ENCODE measurements at regions not wholly inside any gene's neighbourhood (a gene's known extent, or its start where the extent isn't known, plus 50 kb on each side); places are given as distances from the start of the nearest gene placed in this dataset.
"Not testable (repeated sequence)": the region's sequence is repeated elsewhere in the genome, so short reads cannot be mapped to it uniquely, and the experiment has no call there.

- DNase-seq = no peak
These were observed 1367.6 kb upstream of the CDH8 start for GRCh38 chr16:63403792-63404191.

- DNase-seq = not testable (repeated sequence)
These were observed 1352.0 kb upstream of the CDH8 start for GRCh38 chr16:63388277-63388676.

GRCh38 chr16:63385714-63386432 lies 1349.6 kb upstream of the CDH8 start:
- peak; percentile 86 for DNase-seq

GRCh38 chr16:63373744-63374143 lies 1337.5 kb upstream of the CDH8 start:
- DNase-seq = no peak

- DNase-seq = no peak
These were observed 1336.6 kb upstream of the CDH8 start for GRCh38 chr16:63372815-63373214.

DNA sequence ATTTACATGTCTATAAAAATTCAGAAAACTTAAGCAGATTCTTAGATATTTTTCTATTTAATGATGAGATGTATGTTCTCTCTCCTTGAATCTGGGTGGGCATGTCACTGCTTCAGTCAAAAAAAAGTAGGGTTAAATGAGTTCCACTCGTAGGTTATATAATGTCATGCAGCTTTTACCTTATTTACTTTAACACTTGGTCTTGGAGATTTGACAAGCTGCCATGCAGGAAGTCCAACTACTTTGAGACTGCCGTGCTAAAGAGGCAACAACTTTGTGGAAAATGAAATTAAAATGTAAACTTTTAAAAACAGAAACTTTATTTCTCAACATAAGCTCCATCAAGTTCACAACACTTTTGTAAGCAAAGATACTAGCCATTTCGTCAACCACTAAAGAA lies 1336.0 kb upstream of the CDH8 start:
- no peak for DNase-seq

GRCh38 chr16:63365649-63366304 lies 1329.5 kb upstream of the CDH8 start:
- DNase-seq = no peak

GRCh38 chr16:63363738-63364137 lies 1327.5 kb upstream of the CDH8 start:
- no peak for DNase-seq

GRCh38 chr16:63361032-63361624 lies 1324.9 kb upstream of the CDH8 start:
- DNase-seq = peak; percentile 85

DNA sequence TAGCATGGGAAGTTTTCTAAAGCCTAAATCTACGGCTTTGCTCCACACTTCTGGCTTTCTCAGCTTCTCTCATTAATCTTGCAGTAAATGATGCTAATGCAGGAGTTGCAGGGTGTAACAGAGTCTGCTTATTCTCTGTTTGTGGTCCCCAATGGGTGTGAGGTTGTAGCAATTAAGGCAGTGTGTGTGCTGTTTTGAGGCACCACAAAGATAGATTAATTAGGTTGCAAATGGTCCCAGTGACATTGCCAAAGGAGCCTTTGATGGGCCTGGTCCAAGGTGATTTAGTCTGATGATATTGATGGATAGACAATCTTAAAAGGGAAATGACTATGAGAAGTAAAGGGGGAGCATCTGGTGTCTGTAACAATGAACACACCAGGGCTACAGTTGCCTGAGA lies 1313.7 kb upstream of the CDH8 start:
- no peak for DNase-seq

- DNase-seq = no peak
These were observed 1309.8 kb upstream of the CDH8 start for GRCh38 chr16:63346000-63346399.

DNA sequence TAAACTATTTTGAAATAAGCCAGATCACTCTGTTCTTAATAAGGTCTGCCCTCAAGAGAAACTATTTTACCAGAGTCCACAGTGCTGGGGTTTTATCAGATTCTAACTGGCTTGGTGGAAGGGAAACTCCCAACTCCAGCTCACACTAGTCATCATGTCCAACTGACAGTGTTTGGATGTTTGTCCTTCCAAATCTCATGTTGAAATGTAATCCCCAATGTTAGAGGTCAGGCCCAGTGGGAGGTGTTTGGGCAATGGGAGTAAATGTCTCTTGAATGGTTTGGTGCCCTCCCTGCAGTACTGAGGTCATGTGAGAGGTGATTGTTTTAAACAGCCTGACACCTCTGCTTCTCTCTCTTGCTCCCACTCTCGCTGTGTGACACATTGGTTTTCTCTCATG lies 1301.0 kb upstream of the CDH8 start:
- DNase-seq = no peak

DNA sequence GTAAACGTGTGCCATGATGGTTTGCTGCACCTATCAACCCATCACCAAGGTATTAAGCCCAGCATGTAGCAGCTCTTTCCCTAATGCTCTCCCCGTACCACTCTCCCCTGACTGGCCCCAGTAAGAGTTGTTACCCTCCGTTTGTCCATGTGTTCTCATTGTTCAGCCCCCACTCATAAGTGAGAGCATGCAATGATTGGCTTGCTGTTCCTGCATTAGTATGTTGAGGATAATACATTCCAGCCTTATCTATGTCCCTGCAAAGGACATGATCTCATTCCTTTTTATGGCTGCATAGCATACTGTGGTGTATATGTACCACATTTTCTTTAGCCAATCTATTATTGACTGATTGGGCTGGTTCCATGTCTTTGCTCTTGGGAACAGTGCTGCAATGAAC lies 1294.9 kb upstream of the CDH8 start:
- DNase-seq = no peak

DNA sequence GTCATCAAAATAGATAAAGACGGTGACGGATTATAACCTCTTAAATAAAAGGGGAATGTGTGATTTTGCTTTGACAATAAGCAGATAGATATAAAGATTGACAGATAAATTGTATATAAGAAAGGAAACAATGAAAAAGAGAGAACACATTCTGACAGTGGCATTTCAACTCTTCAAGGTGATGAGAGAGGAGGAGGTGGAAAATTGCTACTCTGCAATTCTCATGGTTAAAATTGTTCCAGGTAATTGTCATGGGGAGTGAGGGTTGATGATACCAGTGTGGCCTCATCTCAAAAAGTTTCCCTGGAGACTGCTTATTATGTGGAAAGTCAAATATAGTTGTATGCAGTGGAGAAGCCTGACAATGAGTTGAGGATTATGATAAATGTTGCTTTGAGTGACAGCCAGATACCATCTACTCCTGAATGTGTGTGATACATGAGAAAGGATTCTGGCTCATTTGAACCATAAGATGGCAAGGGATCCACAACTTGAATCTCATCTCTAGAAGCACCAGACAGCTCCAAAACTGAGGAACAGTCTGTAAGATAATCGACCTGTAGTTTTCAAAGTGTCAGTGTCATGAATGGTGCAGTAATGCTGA lies 1290.6 kb upstream of the CDH8 start:
- DNase-seq = no peak

DNA sequence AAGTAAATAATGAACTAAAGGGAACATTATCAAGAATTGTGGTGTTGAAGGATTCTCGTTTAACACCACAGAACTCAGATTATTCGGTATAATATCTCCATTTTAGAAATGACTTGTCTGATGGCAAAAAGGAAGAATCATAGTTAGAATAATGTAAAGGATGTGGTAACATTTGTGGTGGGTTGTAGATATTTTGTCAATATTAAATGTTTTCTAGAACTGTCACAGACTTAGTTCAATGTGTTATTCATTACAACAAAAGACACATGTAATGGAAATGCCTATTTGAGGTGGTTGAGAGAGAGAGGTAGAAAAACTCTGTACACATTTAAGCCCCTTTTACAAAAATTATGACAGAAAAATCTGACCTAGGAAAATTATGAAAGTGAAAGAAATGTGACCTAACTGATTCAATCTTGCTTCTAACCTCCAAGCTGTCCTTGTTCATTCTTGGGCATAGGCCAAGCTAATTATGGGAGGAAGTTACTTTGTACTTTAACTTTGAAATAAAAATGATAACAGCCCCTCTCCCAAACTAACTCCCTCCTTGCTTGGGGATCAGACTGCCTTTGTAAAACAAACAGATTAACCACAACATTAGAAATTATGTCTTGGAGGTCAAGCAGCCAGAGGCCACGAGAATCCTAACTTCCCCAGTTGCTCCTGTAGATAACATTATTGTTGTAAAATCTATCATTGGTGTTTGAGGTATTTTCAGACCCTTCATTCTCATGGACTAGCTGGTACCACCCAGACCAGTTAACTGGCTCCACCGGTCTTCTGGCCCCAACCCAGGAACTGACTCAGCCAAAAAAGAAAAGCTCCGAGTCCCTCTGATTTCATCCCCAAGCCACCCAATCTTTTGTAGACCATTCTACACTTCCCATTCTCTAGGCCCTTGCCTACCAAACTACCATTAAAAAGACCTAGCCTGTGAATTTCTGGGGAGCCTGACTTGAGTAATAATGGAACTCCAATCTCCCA lies 1287.8 kb upstream of the CDH8 start:
- DNase-seq = no peak

GRCh38 chr16:63323055-63323454 lies 1286.8 kb upstream of the CDH8 start:
- DNase-seq = no peak

DNA sequence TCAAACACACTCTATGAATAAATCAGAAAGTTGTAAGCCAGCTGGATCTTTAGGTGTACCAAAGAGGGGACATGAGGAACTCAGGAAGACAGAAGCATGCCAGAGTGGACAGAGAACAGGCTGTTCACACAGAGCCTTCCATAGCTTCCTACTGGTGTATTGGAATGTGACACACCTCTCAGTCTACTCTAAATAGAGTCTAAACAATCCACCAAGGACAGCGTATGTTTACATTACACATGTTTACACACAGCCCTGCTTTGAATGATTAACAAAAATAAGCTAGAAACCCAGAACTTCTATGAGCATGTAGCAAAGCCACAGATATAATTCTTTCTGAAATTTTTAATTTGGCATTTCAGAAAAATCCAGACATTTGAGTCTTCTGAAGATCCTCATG lies 1279.0 kb upstream of the CDH8 start:
- DNase-seq = no peak

- no peak for DNase-seq
These were observed 1276.1 kb upstream of the CDH8 start for GRCh38 chr16:63312346-63312745.

DNA sequence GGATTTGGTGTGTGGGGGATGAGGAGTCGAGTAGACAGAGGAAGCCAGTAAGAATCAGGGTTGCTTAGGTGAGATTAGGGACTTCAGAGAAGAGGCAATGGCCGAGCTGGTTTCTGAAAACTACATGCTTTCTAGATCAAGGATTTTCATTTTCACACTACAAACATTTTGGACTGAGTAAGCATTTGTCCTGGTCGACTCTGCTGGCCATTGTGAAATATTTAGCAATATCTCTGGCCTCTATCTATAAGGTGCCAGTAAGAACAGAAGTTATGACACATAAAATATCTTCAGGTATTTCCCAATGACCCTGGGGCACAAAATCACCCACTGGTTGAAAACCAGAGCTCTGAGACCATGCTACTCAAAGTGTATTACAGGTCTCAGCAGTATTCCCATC lies 1275.1 kb upstream of the CDH8 start:
- DNase-seq = no peak

- no peak for DNase-seq
These were observed 1266.6 kb upstream of the CDH8 start for GRCh38 chr16:63302811-63303210.

DNA sequence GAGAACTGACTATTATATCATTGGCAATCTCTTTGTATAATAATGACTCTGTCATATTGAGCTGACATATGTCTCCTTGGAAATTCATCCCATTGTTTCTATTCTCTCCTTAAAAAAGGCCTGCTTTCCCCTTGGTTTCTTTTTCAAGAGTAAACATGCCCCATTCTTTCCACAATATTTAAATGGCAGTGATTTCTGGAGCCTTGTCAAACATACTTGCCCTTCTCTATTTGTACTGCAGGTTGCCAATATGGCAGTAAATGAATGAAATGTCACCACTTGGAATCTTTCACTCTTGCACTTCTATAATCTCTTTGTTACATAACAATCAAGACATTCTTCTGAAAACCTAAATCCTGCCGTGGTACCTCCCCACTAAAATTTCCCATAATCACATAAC lies 1265.1 kb upstream of the CDH8 start:
- DNase-seq = no peak

DNA sequence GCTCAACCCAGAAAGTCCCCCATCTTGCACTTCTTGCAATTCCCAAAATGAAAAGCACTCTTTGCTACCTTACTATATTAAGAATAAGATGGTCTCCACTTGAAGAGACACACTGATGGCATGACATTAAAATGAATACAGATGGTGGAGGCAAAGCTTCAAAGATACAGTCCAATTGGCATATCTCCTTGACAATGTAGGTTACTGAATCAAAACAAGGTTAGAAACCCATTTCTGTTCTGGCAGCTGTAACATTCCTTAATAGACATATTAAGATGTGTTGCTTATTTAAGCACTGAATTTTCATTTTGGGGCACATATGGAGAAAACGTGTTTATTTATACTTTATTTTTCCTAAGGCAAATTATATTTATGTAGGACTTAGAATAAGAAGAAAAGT lies 1262.8 kb upstream of the CDH8 start:
- DNase-seq = no peak

DNA sequence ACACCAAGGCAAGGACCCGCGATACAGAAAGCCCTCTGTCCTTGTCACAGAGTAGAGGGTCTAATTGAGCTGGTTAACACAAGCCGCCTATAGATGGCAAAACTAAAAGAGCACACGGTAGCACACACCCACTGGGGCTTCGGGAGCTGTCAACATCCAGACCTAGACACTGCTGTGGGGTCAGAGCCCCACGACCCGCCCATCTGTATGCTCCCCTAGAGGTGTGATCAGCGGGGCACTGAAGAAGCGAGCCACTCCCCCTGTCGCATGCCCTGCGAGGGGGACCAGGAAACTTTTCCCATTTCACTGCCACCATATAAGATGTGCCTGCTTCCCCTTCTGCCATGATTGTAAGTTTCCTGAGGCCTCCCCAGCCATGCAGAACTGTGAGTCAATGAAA lies 1255.8 kb upstream of the CDH8 start:
- DNase-seq = no peak

Data from NCI-H2171 treated with DMSO at 0.1 percent for 48 hours (cell line).